GM18870 (cell line): ENCODE measurements at regions not wholly inside any gene's neighbourhood (a gene's known extent, or its start where the extent isn't known, plus 50 kb on each side); places are given as distances from the start of the nearest gene placed in this dataset.

Source experiments
- ATAC-seq: cut with Tn5 transposase; IDR thresholded peaks from one replicate; pipeline ENCODE4 v1.9.1; 2021; ENCODE audit warnings: moderate library complexity; ENCODE audit not compliant: unreplicated experiment

- ATAC-seq: no peak
Measured at GRCh38 chr9:29838491-29839020, 2265.3 kb upstream of the C9orf72 start.

DNA sequence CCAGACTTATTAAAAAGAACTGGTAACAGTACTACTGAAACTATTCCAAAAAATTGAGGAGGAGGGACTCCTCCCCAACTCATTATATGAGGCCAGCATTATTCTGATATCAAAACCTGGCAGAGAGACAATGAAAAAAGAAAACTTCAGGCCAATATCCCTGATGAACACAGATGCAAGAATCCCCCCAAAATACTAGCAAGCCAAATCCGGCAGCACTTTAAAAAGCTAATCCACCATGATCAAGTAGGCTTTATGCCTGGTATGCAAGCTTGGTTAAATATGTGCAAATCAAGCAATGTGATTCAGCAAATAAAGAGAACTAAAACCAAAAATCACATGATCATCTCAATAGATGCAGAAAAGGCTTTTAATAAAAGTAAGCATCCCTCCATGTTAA is 2271.0 kb upstream of the C9orf72 start:
- ATAC-seq: no peak

DNA sequence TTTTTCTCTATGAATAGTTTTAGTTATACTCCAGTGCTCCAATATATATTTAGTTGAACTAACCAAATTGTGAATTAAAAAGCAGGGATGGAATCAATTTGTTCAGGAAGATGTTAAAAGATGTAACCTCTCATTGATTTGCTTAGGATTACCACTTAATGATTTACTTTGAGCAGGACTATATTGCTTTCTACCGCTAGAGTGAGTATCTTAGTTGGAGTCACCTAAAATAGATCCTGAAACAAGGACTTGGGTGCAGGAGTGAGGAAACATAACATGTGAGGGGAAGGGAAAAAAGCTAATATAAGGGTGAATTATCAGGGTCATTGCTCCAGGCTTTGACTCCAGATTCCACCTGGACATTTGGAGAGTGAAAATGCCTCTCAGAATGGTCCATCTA is 2277.4 kb upstream of the C9orf72 start:
- no peak for ATAC-seq

DNA sequence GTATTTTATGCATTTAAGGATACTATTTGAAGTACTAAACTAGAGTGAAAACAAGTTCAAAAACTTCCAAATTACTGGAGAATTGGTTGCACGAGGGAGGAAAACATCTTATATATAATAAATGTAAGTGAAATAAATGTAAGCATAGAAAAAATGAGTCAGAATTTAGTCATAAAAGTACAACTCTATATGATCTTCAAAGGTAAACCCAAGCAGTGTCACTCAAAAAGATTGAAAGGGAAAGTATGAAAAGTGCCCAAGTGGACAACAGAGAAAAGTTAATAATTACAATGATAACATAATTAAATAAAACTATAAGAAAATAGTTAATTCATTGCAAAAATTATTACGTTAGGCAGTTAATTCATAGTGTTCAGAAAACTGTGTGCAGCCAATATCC is 2288.5 kb upstream of the C9orf72 start:
- ATAC-seq: no peak

DNA sequence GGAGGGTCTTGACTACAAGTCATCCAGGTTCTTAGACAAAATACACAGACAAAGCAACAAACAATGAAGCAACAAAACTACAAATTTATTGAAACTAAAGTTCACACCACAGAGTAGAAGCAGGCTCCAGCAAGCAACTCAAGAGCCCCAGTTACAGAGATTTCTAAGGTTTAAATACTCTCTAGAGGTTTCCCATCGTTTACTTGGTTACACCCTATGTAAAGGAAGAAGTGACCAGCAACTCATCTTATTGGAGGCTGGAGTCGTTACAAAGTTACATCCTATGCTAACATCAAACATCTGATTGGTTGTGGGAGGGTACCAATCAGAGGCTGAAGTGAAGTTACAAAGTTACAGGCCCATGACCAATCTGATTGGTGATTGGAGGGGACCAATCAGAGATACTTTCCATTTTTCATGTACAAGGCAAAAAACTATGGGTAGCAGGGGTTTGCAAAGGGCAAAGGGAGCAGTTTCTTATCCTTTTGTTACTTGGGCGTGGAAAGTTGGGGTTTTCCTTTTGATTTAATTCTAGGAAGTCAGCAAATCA is 2292.6 kb upstream of the C9orf72 start:
- no peak for ATAC-seq

DNA sequence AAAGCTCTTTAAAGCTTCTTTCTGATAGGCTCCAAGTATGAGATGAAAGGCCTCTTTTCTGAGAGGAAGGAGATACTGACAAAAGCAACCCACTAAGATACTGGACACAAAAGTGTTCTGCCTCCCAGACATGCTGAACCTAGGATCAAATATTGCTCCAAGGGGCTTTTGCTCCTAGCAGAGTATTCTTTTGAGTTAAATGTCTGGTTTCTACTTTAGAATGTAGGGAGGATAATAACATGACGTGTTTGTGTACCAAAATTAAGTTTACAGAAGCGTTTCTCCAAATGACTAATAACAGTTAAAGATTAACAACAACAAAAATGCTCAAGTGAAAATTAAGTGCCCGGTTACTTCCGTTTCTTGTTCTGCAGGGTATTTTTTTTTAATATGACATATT is 2293.3 kb upstream of the C9orf72 start:
- no peak for ATAC-seq

DNA sequence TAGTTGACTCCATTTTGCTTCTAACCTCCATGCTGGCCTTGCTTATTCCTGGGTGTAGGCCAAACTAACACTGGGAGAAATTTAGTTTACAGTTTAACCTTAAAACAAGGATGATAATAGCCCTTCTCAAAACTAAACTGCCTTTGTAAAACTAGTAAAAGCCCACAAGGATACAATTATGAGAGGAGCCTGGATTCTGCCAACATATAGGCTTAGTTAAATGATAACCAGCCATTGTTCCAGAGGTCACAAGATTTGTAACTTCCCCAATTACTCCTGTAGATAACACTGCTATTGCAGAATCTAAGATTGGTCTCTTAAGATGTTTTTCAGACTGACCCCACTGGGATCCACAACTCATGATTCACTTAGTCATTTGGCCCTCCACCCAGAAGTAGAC is 2300.3 kb upstream of the C9orf72 start:
- ATAC-seq: no peak

DNA sequence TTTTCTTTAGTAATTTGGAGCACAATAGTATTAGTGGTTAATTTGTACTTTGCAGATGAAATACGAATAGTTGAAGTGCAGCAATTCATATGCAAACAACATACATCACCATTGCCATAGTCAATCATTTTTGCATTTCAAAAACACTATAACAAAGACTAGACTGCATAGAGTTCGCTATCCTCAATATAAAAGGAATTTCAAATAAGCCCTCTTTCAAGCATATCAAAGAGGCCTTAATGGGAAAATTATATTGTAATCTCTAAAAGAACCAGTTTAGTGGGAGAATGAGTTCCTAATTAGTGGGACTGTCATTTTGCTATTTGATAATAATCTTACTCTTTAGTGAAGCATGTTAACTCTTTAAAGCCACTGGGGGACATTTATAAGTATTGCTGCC is 2302.3 kb upstream of the C9orf72 start:
- ATAC-seq: no peak

- ATAC-seq: no peak
Measured at GRCh38 chr9:29882767-29883166, 2309.5 kb upstream of the C9orf72 start.

- ATAC-seq: no peak
Measured at GRCh38 chr9:29906065-29906464, 2332.8 kb upstream of the C9orf72 start.

GRCh38 chr9:29928072-29928471 is 2354.8 kb upstream of the C9orf72 start:
- no peak for ATAC-seq

DNA sequence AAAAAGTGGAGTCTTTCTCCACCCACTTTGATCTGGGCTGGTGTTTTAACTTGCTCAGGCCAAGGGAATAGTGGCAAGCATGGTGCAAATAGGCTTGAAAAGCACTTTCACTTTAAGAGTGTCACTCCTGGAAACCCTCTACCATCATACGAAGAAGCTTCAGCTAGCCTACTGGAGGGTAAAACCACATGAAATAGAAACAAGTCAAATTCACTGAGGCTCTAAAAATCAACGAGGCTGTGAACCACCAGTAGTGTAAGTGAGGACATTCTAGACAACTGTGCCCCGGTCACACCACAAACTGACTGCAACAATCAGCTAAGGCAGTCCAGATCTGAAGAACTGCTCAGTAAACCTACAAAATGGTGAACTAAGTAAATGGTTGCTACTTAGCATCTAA is 2366.3 kb upstream of the C9orf72 start:
- no peak for ATAC-seq

- no peak for ATAC-seq
Measured at GRCh38 chr9:29945012-29945411, 2371.7 kb upstream of the C9orf72 start.

GRCh38 chr9:29958469-29958868 is 2385.2 kb upstream of the C9orf72 start:
- ATAC-seq: no peak

- no peak for ATAC-seq
Measured at GRCh38 chr9:29965834-29966233, 2392.6 kb upstream of the C9orf72 start.

DNA sequence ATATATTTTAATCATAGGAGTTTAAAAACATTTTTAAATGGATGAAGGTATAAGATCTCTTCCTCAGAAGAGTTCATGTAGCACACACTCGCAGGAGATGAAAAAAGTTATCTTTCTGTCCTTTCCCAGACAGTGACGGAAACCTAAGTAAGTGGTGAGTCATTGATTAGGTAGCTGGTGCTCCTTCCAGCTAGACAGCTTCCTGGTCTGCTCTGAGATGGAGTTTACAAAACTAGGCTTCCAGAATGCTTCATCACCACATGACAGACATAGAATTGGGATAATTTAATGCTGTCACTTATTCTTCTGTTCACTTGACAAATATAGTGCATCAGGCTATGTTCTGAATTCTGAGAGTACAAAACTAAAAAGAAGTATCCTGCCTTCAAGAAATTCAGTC is 2393.0 kb upstream of the C9orf72 start:
- no peak for ATAC-seq

DNA sequence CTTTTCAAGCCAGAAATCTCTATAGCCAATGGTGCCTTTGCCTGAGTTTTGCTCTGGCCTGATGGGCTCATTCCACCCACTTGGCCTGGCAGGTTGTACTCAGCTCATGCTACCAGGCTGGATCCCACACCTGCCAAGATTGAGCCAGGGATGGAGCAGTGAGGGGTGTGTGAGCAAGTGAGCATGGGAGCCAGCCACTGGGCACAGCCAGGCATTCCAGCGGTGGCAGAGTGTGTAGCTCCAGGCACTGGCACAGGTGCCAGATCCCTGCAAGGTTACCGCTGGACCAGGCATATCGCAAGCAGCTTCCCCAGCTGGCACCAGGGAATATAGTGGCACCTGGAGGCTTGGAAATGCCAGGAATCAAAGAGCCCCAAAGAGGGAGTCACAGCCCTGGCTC is 2395.6 kb upstream of the C9orf72 start:
- no peak for ATAC-seq

GRCh38 chr9:29969408-29969807 is 2396.1 kb upstream of the C9orf72 start:
- no peak for ATAC-seq

DNA sequence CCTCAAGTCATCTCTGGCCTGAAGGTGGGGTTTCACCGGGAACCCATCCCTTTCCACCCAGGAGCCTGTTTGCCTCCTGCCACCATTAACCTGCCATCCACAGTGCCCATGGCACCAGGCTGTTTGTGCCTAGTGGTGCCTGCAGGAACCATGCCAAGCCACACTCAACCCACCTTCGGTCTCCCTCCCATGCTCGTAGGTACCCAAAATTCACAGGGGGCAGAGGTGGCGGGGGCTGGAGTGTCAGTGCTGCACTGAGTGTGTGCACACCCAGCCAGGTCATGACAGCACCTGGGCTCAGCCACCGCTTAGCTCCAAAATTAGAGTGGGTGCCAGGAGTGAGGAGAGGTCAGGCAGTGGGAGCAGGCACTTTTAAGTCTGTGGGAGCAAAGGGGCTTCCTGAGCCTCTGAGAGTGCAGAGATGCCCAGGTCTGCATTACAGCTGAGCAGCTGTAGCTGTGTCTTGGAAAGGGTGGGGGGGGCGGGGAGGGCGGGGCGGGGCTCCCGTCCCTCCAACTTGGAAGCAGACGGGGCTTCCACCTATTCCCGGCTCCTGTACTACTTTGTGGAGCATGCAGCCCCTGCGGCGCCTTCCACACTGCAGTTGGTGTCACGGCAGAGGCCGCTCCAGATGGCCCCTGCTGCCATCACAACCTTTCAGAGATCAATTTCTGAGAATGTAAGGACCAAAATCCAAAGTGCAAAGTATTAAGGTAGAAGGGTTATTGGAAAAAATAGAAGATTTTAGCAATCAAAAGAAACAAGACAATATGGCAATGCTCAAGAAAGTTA is 2396.8 kb upstream of the C9orf72 start:
- ATAC-seq: no peak

GRCh38 chr9:29974197-29974596 is 2400.9 kb upstream of the C9orf72 start:
- ATAC-seq: no peak

DNA sequence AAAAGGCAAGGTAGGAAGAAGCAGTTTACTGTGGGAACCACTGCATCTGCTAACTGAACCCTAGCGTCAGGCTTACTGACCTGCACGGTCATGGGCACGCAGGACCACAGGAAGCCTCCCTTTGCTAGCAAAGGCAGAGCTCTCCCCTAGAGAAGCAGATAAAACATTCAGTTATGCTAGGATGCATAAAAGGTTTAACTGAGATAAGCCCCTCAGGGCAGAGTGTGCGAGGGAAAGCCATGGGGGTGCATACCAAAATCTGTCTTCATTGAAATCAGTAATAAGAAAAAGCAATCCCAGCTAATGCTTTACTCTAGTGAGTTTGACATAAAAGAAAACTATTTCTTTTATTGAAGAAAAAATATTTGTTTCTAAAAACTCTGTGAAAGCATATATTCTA is 2403.7 kb upstream of the C9orf72 start:
- no peak for ATAC-seq

DNA sequence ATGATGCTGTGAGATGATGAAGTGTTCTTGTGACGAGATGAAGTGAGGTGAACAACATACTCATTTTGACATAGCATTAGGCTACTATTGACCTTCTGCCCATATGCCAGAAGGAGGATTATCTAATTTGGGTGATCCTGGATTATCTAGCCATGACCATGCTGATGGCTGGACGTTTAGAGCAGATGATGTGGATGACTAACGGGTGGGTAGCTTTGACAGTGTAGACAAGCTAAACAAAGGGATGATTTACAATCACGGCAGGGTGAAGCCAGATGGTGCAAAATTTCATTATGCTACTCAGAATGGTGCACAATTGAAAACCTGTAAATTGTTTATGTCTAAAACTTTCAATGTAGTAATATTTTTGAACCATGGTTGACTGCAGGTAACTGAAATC is 2403.4 kb upstream of the ACO1 start:
- no peak for ATAC-seq

GRCh38 chr9:29999645-30000044 is 2384.8 kb upstream of the ACO1 start:
- ATAC-seq: no peak
